ENCODE measurements at regions not wholly inside any gene's neighbourhood (a gene's known extent, or its start where the extent isn't known, plus 50 kb on each side); places are given as distances from the start of the nearest gene placed in this dataset.

- ATAC-seq (no peak), DNase-seq (no peak)
- Histone ChIP-seq H3K27ac (no peak overlapping the region), H3K9me3 (no peaks in the 10 kb centered on the region), H3K4me3 (no peak overlapping the region), H3K27me3 (ENCODE audit: insufficient read depth in 3 of 3, low read length in 2 of 3) (no peaks in the 10 kb centered on the region), H3K4me1 (no peaks in the 10 kb centered on the region), H3K36me3 (ENCODE audit: insufficient read depth in 1 of 2, low read depth in 1 of 2) (no peaks in the 10 kb centered on the region)
- 88 to 96% (median 95%) methylated on average over 2 of the region's 2 CpGs for WGBS, 3 donors
- TF ChIP-seq CTCF (IDR thresholded peaks at IDR 0.05): no peak
- intact Hi-C loops (cut with DNase I): no loop called here
Observed at GRCh38 chr12:85656561-85656960, 179.6 kb downstream of the RASSF9 start.

- intact Hi-C loops (cut with DNase I): no loop called here
- Histone ChIP-seq H3K36me3 (ENCODE audit: insufficient read depth in 1 of 2, low read depth in 1 of 2) (no peaks in the 10 kb centered on the region), H3K4me1 (no peaks in the 10 kb centered on the region), H3K27me3 (ENCODE audit: insufficient read depth in 3 of 3, low read length in 2 of 3) (no peaks in the 10 kb centered on the region), H3K27ac (no peak overlapping the region), H3K4me3 (no peak overlapping the region), H3K9me3 (no peaks in the 10 kb centered on the region)
- no peak for TF ChIP-seq CTCF (IDR thresholded peaks at IDR 0.05)
- no peak for DNase-seq
- no peak for ATAC-seq
- 91 to 93% (median 93%) methylated on average over 2 of the region's 2 CpGs for WGBS, 3 donors
Observed at GRCh38 chr12:85657251-85657650, 179.0 kb downstream of the RASSF9 start.

GRCh38 chr12:85657836-85658630, 178.2 kb downstream of the RASSF9 start:
- Histone ChIP-seq H3K4me1 (no peaks in the 10 kb centered on the region), H3K9me3 (no peaks in the 10 kb centered on the region), H3K4me3 (no peak overlapping the region), H3K36me3 (ENCODE audit: insufficient read depth in 1 of 2, low read depth in 1 of 2) (no peaks in the 10 kb centered on the region), H3K27ac (no peak overlapping the region), H3K27me3 (ENCODE audit: insufficient read depth in 3 of 3, low read length in 2 of 3) (no peaks in the 10 kb centered on the region)
- ATAC-seq (no peak), DNase-seq (no peak)
- intact Hi-C loops (cut with DNase I): no loop called here
- TF ChIP-seq CTCF (IDR thresholded peaks at IDR 0.05): no peak
- WGBS, 3 donors: 84 to 93% (median 91%) methylated on average over 2 of the region's 2 CpGs

- intact Hi-C loops (cut with DNase I): no loop called here
- no peaks in the 10 kb centered on the region for H3K27me3 ChIP-seq (ENCODE audit: insufficient read depth in 3 of 3, low read length in 2 of 3)
- H3K9me3 ChIP-seq: no peaks in the 10 kb centered on the region
- TF ChIP-seq CTCF (IDR thresholded peaks at IDR 0.05): no peak
- no peak overlapping the region for H3K27ac ChIP-seq
- H3K36me3 ChIP-seq (ENCODE audit: insufficient read depth in 1 of 2, low read depth in 1 of 2): no peaks in the 10 kb centered on the region
- no peak overlapping the region for H3K4me3 ChIP-seq
- no peak for DNase-seq
- ATAC-seq: no peak
- H3K4me1 ChIP-seq: no peaks in the 10 kb centered on the region
- 69 to 72% (median 69%) methylated on average over 7 of the region's 7 CpGs for WGBS, 3 donors
Observed at GRCh38 chr12:85659754-85660530, 176.3 kb downstream of the RASSF9 start.
